SK-N-DZ (cell line): ENCODE measurements at regions not wholly inside any gene's neighbourhood (a gene's known extent, or its start where the extent isn't known, plus 50 kb on each side); places are given as distances from the start of the nearest gene placed in this dataset.
A peak's percentile ranks its signal among the peaks of the same experiment; 100 is the strongest.

Source experiments
- DNase-seq: peaks from one replicate; pipeline ENCODE4 v3.0.0-alpha.2; 2015; ENCODE audit warnings: low spot score

GRCh38 chr1:78792756-78793155 is 143.1 kb downstream of the IFI44 start:
- no peak for DNase-seq

- no peak for DNase-seq
Measured at GRCh38 chr1:78797108-78797781, 147.6 kb downstream of the IFI44 start.

GRCh38 chr1:78799926-78800325 is 150.3 kb downstream of the IFI44 start:
- peak; percentile 20 for DNase-seq

- DNase-seq = no peak
Measured at GRCh38 chr1:78814176-78814575, 164.5 kb downstream of the IFI44 start.

GRCh38 chr1:78825561-78825960 is 175.9 kb downstream of the IFI44 start:
- no peak for DNase-seq

GRCh38 chr1:78829644-78830043 is 176.9 kb downstream of the ADGRL4 start:
- DNase-seq = no peak

- no peak for DNase-seq
Measured at GRCh38 chr1:78830321-78830720, 176.2 kb downstream of the ADGRL4 start.

GRCh38 chr1:78831731-78832360 is 174.7 kb downstream of the ADGRL4 start:
- DNase-seq = no peak

GRCh38 chr1:78833491-78833890 is 173.0 kb downstream of the ADGRL4 start:
- peak; percentile 31 for DNase-seq

- DNase-seq = no peak
Measured at GRCh38 chr1:78834201-78834741, 172.3 kb downstream of the ADGRL4 start.

- DNase-seq = no peak
Measured at GRCh38 chr1:78836726-78837125, 169.8 kb downstream of the ADGRL4 start.

GRCh38 chr1:78839704-78840277 is 166.7 kb downstream of the ADGRL4 start:
- DNase-seq = peak; percentile 40
